OCI-LY7 (cell line): ENCODE measurements at regions not wholly inside any gene's neighbourhood (a gene's known extent, or its start where the extent isn't known, plus 50 kb on each side); places are given as distances from the start of the nearest gene placed in this dataset.

Source experiments
- BruUV-seq: library from RNA; stranded (reverse); fragments of 400-500 nt; replicated peaks from 2 replicates; lab custom pipeline; 2021; lab: Mats Ljungman, UMichigan
- CTCF ChIA-PET: fragments of 300-600 bp; sonication (Branson Sonifier 250); formaldehyde crosslinking; loops from one replicate; lab custom pipeline; 2022; ENCODE audit warnings: antibody characterized with exemption; ENCODE audit not compliant: unreplicated experiment; lab: Charles Lee
- POLR2A ChIA-PET: fragments of 300-600 bp; sonication (Branson Sonifier 250); formaldehyde crosslinking; loops from one replicate; lab custom pipeline; 2022; ENCODE audit warnings: antibody characterized with exemption; lab: Charles Lee
- DNase-seq: peaks from one replicate; pipeline ENCODE4 v3.0.0-alpha.2; 2015; ENCODE audit warnings: low spot score
- H2AFZ ChIP-seq: fragments of 200-600 bp; sonication (generic), shearing (Covaris generic); 2 replicates; pipeline ENCODE4 v1.6.1; 2014; ENCODE audit warnings: mild to moderate bottlenecking, antibody characterized with exemption, low read length, moderate library complexity
- H3K27ac ChIP-seq: fragments of 200-600 bp; sonication (generic); 2 replicates; pipeline ENCODE4 v1.5.1; 2014; ENCODE audit warnings: mixed run types, low read depth, mild to moderate bottlenecking, moderate library complexity, low read length, inconsistent platforms; ENCODE audit not compliant: poor library complexity, severe bottlenecking
- H3K36me3 ChIP-seq: fragments of 200-600 bp; sonication (generic); 2 replicates; pipeline ENCODE4 v1.6.1; 2014; ENCODE audit warnings: mild to moderate bottlenecking, antibody characterized with exemption, low read length, moderate library complexity, mixed read lengths; ENCODE audit not compliant: insufficient read depth
- H3K4me1 ChIP-seq: fragments of 200-600 bp; sonication (generic); 2 replicates; pipeline ENCODE4 v1.5.1; 2014; ENCODE audit warnings: mild to moderate bottlenecking, low read length; ENCODE audit not compliant: insufficient read depth, poor library complexity, severe bottlenecking
- H3K4me2 ChIP-seq: fragments of 200-600 bp; sonication (generic); 2 replicates; pipeline ENCODE4 v1.6.1; 2014; ENCODE audit warnings: mild to moderate bottlenecking, low read length
- H3K4me3 ChIP-seq: fragments of 200-600 bp; sonication (generic); 2 replicates; pipeline ENCODE4 v1.5.1; 2014; ENCODE audit warnings: mild to moderate bottlenecking, low read depth, low read length; ENCODE audit not compliant: poor library complexity, severe bottlenecking
- H3K79me2 ChIP-seq: fragments of 200-600 bp; sonication (generic); 2 replicates; pipeline ENCODE4 v1.6.1; 2016; ENCODE audit warnings: low read depth, mild to moderate bottlenecking, low read length, moderate library complexity, mixed read lengths; ENCODE audit not compliant: insufficient read depth
- H3K9me2 ChIP-seq: fragments of 200-600 bp; sonication (generic); 2 replicates; pipeline ENCODE4 v1.6.1; 2016; ENCODE audit warnings: mild to moderate bottlenecking, low read length, mixed read lengths; ENCODE audit not compliant: insufficient read depth
- H3K9me3 ChIP-seq: fragments of 200-600 bp; sonication (generic); 2 replicates; pipeline ENCODE4 v1.6.1; 2014; ENCODE audit warnings: mild to moderate bottlenecking, mixed run types, low read length, mixed read lengths
- H4K20me1 ChIP-seq: fragments of 200-600 bp; sonication (generic); 2 replicates; pipeline ENCODE4 v1.6.1; 2014; ENCODE audit warnings: mild to moderate bottlenecking, antibody characterized with exemption, low read length, moderate library complexity, mixed read lengths; ENCODE audit not compliant: insufficient read depth
- EZH2phosphoT487 ChIP-seq: fragments of 200-600 bp; sonication (generic); IDR thresholded peaks from 2 replicates; pipeline ENCODE4 v1.6.1; 2018; ENCODE audit warnings: low read depth, borderline replicate concordance, mild to moderate bottlenecking, mixed run types, antibody characterized with exemption, low read length, moderate library complexity, mixed read lengths
- intact Hi-C: fragments of 100-400 bp; cut with micrococcal nuclease; formaldehyde crosslinking; loops from one replicate; pipeline ENCODE4 v1.10.0; 2022; ENCODE audit not compliant: unreplicated experiment
- TF ChIP-seq, protein P1 (sequence below): fragments of 200-600 bp; sonication (generic); conservative IDR thresholded peaks from 2 replicates; pipeline ENCODE4 v1.5.1; 2014; ENCODE audit warnings: mild to moderate bottlenecking, antibody characterized with exemption, low read length, moderate library complexity, mixed read lengths

- no peak for DNase-seq
- intact Hi-C loops = loop anchor here (5.0 to 10.0 kb wide), 4 partner anchors 205 to 1198 kb away; no protein-coding TSS in a partner anchor
- Histone ChIP-seq H3K27ac (no peak overlapping the region), H3K9me3 (no peaks in the 10 kb centered on the region), H3K36me3 (no peaks in the 10 kb centered on the region), H3K9me2 (no peaks in the 10 kb centered on the region), H4K20me1 (no peaks in the 10 kb centered on the region), H2AFZ (no peak overlapping the region), H3K4me1 (no peaks in the 10 kb centered on the region), H3K4me2 (no peak overlapping the region), H3K4me3 (no peak overlapping the region), H3K79me2 (no peaks in the 10 kb centered on the region)
- CTCF ChIA-PET = no interaction called here
- BruUV-seq = no TSS peak
- TF ChIP-seq, protein P1, sequence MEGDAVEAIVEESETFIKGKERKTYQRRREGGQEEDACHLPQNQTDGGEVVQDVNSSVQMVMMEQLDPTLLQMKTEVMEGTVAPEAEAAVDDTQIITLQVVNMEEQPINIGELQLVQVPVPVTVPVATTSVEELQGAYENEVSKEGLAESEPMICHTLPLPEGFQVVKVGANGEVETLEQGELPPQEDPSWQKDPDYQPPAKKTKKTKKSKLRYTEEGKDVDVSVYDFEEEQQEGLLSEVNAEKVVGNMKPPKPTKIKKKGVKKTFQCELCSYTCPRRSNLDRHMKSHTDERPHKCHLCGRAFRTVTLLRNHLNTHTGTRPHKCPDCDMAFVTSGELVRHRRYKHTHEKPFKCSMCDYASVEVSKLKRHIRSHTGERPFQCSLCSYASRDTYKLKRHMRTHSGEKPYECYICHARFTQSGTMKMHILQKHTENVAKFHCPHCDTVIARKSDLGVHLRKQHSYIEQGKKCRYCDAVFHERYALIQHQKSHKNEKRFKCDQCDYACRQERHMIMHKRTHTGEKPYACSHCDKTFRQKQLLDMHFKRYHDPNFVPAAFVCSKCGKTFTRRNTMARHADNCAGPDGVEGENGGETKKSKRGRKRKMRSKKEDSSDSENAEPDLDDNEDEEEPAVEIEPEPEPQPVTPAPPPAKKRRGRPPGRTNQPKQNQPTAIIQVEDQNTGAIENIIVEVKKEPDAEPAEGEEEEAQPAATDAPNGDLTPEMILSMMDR = no peak
- no peak for TF ChIP-seq EZH2phosphoT487
- POLR2A ChIA-PET = interaction anchor here (0.7 to 1.1 kb wide), 2 partner anchors 9 kb away, joined by 3 to 4 read pairs; no protein-coding TSS in a partner anchor
Observed at GRCh38 chr7:7099584-7100014, 82.7 kb upstream of the C1GALT1 start.

DNA sequence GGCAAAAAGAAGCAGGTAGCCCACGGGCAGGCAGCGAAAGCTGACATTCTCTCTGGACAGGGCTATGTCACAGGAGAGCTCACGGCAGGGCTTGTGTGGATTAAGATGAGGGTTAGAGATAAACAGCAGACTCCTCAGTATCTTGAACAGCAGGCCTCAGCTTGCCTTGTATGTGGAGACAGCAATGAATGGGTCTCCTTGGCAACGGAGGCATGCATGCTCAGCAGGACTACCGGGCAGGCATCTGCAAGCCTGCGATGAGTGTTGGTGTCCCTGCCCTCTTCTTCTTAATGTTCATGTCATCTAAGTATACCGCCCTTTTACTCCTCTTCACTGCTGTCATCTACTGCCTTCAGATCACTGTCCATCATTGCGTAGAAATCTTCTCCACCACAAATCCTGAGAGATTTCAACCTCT is 81.9 kb upstream of the C1GALT1 start:
- Histone ChIP-seq H3K9me2 (no peaks in the 10 kb centered on the region), H3K36me3 (no peaks in the 10 kb centered on the region), H3K4me2 (no peak overlapping the region), H3K4me3 (no peak overlapping the region), H4K20me1 (no peaks in the 10 kb centered on the region), H2AFZ (no peak overlapping the region), H3K9me3 (no peaks in the 10 kb centered on the region), H3K4me1 (no peaks in the 10 kb centered on the region), H3K27ac (no peak overlapping the region), H3K79me2 (no peaks in the 10 kb centered on the region)
- no peak for DNase-seq
- intact Hi-C loops = loop anchor here (5.0 to 10.0 kb wide), 4 partner anchors 204 to 1197 kb away; no protein-coding TSS in a partner anchor
- BruUV-seq = no TSS peak
- TF ChIP-seq, protein P1 = no peak
- TF ChIP-seq EZH2phosphoT487 = no peak
- ChIA-PET CTCF (no interaction called here), POLR2A (no interaction called here)

DNA sequence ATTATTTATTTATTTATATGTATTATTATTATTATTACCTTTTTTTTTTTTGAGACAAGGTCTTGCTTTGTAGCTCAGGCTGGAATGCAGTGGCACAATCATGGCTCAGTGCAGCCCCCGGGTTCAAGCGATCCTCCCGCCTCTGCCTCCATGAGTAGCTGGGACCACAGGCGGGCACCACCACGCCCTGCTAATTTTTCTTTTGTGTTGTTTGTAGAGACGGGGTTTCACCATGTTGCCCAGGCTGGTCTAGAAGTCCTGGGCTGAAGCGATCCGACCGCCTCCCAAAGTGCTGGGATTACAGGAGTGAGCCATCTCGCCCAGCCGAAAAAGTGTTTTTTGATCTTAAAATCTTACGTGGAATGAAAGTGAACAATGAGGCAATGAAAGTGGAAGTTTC is 79.4 kb upstream of the C1GALT1 start:
- no TSS peak for BruUV-seq
- Histone ChIP-seq H3K4me2 (no peak overlapping the region), H3K4me3 (no peak overlapping the region), H3K79me2 (no peaks in the 10 kb centered on the region), H3K9me2 (no peaks in the 10 kb centered on the region), H4K20me1 (no peaks in the 10 kb centered on the region), H2AFZ (no peak overlapping the region; the same call in 1 of the 2 replicates), H3K36me3 (no peaks in the 10 kb centered on the region), H3K4me1 (no peaks in the 10 kb centered on the region), H3K27ac (no peak overlapping the region), H3K9me3 (no peaks in the 10 kb centered on the region)
- ChIA-PET POLR2A (interaction anchor here (0.6 to 1.3 kb wide), 7 partner anchors 8 to 1091 kb away, joined by 3 to 6 read pairs (median 3); partner anchors contain the start of gene C1GALT1), CTCF (no interaction called here)
- no peak for DNase-seq
- intact Hi-C loops = loop anchor here (2.0 to 10.0 kb wide), 5 partner anchors 202 to 1194 kb away; no protein-coding TSS in a partner anchor
- no peak for TF ChIP-seq EZH2phosphoT487
- TF ChIP-seq, protein P1 = no peak
